ENCODE measurements at regions not wholly inside any gene's neighbourhood (a gene's known extent, or its start where the extent isn't known, plus 50 kb on each side); places are given as distances from the start of the nearest gene placed in this dataset.

DNA sequence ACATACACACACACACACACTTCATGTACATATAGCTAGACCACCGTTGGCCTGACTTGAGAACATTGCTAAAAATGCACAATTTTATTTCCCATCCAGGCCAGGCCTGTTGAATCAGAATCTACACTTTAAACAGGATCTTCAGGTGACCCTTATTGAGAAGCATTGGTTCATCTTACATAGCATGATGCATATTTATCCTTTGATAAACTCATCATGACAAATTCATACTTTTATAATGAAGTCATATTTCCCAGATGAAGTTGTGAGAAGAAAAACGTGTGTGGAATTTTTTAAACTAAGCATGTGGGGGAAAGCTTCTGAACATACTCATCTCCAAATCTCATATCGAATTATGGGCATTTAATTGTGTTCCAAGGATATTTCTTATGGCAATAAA, 877.7 kb downstream of the MRPL39 start:
- no peak for DNase-seq (ENCODE audit: low read depth)

GRCh38 chr21:24727803-24728440, 879.4 kb downstream of the MRPL39 start:
- DNase-seq (ENCODE audit: low read depth), result no peak

DNA sequence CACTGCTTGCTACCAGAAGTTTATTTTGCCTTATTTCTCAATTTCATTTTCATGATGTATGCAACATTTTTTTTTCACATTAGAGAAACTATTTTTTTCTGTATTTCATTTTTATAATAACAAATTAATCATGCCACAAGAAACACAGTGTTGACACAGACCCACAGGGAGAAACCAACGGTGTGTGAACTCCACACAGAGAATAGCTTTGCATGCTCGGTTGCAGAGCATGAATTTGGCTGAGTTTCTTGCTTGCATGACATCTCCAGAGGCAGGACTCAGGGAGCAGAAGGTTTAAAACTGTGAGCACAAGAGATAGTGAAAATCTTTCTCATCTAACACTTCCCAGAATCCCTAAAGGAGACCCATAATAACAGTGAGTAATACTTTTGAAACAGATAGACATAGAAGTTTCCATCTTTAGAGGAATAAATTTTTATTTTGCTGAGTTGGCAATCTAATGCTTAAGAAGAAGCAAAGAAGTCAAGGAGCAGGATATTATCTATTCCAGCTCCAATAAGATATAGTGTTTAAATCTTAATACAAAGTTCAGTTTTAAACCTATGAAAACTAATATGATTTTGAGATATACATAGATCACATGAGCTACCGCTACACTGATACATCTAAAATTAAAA, 890.9 kb downstream of the MRPL39 start:
- DNase-seq (ENCODE audit: low read depth), result no peak

DNA sequence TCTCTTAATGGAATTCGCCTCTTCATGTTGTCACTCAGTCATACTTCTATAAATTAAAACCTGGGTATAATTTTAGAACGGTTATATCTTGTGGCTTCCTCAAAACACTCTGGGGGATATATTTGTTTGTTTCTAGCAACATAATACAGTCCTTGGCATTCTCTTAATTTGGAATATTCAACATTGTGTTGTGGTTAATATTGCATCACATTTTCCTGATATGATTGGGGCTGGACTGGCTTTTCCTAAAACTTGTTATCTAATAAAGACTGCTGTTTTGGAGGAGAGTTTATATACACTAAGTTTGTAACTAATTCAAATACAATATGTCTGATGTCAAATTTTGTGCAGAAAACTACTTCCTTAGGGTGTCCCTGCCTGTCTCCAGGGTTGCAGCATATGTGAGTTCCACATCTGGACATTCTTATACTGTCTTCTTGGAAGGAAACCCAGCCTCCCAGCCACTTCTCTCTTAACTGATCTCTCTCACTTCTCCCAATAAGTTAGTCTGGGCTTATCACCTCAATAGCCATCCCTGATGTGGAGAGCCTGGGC, 892.6 kb downstream of the MRPL39 start:
- DNase-seq (ENCODE audit: low read depth), result no peak

DNA sequence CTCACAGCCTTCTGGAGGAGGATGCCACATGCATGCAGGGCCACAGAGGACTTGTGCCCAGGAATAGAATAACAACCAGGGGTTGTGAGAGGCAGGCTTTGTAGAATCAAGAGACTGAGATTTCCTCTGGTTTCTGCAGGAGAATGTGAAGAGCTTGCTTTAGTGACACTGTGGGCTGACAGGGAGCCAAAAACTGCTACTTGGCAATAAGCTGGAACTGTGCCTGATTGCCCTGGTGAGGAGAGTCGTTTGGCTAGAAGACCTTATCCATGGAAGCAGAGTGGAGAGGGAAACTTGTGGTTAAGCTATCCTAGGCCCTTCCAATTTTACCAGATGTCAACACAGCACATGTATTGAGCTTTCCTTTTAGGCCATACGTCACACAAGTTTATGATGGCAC, 902.1 kb downstream of the MRPL39 start:
- no peak for DNase-seq (ENCODE audit: low read depth)

- DNase-seq (ENCODE audit: low read depth), result no peak
Observed at GRCh38 chr21:24693779-24694178, 913.5 kb downstream of the MRPL39 start.

DNA sequence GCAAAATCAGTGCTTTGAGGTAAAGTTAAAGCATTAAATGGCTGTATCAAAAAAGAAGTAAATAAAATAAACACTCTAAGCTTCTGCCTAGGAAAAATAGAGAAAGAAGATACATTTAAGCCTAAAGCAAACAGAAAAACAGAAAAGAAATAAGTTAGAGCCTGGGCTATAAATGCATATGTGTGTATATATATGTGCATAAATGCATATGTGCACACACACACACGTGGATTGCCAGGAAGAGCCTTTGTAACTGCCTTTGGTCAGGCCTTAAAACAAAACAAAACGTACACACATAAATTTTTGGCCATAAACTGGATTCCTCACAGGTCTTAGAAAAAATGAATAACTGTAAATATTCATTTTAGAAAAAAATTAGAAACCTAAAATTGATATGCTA, 925.8 kb downstream of the MRPL39 start:
- no peak for DNase-seq (ENCODE audit: low read depth)

GRCh38 chr21:24671901-24672300, 935.4 kb downstream of the MRPL39 start:
- no peak for DNase-seq (ENCODE audit: low read depth)

DNA sequence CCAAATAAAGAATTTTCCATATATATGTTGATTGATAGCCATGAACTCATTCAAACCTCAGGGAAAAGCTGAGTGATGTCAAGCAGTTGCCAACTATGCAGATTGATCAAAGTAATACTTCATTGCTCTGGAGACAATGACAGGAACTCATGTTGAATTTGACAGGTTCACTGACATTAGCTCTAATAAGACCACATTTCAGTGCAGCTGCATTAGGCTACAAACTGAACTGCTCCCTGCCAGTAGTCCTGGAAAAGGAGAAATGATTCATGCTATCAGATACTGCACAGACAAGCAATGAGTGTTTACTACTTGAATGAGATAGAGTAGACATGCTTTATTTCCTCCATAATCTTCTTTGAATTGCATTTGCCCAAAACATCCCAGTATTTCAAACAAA, 948.4 kb downstream of the MRPL39 start:
- no peak for DNase-seq (ENCODE audit: low read depth)

DNA sequence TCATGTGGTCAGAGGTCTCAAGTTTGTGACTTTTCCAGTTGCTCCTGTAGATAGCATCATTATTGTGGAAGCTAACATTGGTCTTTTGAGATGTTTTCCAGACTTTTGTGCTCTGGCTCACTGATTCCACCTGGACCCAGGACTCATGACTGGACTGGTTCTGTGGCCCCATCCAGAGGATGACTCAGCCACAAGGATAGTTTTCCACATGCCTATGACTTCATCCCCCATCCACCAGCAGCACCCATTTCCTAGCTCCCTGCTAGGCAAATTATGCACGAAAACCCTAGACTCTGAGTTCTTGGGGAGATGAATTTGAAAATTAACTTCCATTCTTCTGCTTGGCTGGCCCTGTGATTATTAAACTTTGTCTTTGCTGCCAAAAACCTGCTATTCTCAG, 949.3 kb downstream of the MRPL39 start:
- no peak for DNase-seq (ENCODE audit: low read depth)

GRCh38 chr21:24649691-24650090, 957.6 kb downstream of the MRPL39 start:
- DNase-seq (ENCODE audit: low read depth), result no peak

GRCh38 chr21:24636696-24637095, 970.6 kb downstream of the MRPL39 start:
- no peak for DNase-seq (ENCODE audit: low read depth)

DNA sequence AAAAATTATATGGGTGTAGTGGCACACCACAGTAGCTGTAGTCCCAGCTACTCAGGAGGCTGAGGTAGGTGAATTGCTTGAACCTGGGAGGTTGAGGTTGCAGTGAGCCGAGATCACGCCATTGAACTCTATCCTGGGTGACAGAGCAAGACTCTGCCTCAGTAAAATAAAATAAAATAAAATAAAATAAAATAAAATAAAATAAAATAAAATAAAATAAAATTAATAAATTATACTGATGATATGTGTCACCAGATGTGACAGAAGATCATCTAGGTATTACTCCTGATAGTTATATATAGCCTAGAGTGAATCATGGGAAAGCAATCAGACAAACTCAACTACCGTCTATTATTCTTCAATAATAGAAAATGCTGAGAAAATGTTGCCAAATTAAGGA, 972.5 kb downstream of the MRPL39 start:
- no peak for DNase-seq (ENCODE audit: low read depth)

DNA sequence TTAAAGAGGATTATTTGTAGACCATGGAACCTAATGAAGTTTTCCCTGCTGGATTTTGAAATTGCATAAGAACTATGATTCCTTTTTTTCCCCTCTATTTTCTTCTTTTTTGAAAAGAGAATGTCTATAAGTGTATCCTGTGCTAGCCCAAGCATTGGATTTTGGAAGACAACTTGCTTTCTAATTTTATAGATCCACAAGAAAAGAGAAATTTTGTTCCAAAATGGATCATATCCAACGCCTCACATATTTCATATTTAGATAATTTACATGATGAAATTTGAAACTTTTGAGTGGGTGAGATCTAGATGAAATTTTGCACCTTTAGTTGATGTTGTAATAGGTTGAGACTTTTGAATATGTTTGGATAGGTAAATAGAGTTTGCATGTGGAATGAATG, 978.7 kb downstream of the MRPL39 start:
- DNase-seq (ENCODE audit: low read depth), result no peak

DNA sequence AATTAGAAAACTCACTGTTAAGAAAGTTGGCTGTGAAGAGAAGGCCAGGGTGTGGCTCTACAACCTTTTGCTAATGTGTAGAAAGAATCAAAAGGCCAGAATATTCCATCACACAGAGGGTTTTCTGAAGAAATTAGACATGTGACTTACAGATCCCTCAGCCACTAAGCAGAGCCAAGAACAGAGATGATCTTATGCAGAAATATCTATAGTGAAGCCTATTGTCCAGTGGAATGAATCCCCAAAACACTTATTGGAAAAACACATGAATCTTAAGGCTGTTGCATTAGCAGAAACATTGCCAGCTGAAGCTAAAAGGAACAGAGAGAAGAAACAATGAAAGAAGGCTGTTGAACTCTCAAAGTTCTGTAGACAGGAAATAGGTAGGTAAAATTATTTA, 979.2 kb downstream of the MRPL39 start:
- DNase-seq (ENCODE audit: low read depth), result no peak

- DNase-seq (ENCODE audit: low read depth), result no peak
Observed at GRCh38 chr21:24617819-24618218, 989.5 kb downstream of the MRPL39 start.

- no peak for DNase-seq (ENCODE audit: low read depth)
Observed at GRCh38 chr21:24594082-24594481, 1013.2 kb downstream of the MRPL39 start.

DNA sequence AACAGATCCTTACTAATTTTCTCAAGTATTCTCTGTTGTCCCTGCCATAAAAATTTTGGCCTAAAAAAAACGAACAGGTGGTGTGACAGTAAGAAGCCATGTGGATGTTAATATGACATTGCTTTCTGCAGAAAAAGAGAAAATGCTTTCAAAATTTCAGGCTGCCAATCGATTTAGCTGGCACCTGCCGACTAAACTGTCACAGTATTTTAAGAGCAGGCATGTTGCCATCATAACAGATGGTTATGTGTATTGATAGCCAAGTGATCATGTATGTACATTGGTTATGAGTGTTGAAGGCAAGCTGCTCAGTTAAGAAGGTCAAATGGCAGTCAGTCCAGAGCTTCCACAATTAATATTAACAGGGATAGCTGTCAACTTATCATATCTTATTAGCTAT, 1017.0 kb downstream of the MRPL39 start:
- DNase-seq (ENCODE audit: low read depth), result no peak

GRCh38 chr21:24583473-24583872, 1023.8 kb downstream of the MRPL39 start:
- DNase-seq (ENCODE audit: low read depth), result no peak

GRCh38 chr21:24577301-24577700, 1030.0 kb downstream of the MRPL39 start:
- no peak for DNase-seq (ENCODE audit: low read depth)

GRCh38 chr21:24561291-24561690, 1046.0 kb downstream of the MRPL39 start:
- no peak for DNase-seq (ENCODE audit: low read depth)

- no peak for DNase-seq (ENCODE audit: low read depth)
Observed at GRCh38 chr21:24552491-24552890, 1054.8 kb downstream of the MRPL39 start.

- no peak for DNase-seq (ENCODE audit: low read depth)
Observed at GRCh38 chr21:24545807-24546361, 1061.4 kb downstream of the MRPL39 start.
